ENCODE measurements at regions not wholly inside any gene's neighbourhood (a gene's known extent, or its start where the extent isn't known, plus 50 kb on each side); places are given as distances from the start of the nearest gene placed in this dataset.
A peak's percentile ranks its signal among the peaks of the same experiment; 100 is the strongest.
"Not testable (repeated sequence)": the region's sequence is repeated elsewhere in the genome, so short reads cannot be mapped to it uniquely, and the experiment has no call there.

DNA sequence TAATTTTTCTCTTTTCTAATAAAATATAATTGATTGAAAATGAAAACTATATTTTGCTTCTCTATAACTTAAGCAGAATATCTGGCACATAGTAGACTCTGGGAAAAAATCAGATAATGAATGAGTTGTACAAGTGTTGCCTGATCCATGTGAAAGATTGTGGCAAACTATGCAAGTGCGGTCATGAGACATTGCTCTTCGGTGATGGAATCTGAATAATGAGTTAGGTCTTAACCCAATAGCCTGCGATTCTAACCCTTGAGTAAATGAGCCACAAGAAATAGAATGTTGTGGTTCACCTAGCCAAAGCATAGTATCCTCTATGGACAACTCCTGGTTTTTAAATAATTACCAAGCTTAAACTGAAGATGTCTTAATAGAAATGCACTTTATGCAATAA, 333.7 kb upstream of the LUZP2 start:
- Histone ChIP-seq H3K4me3 (no peak overlapping the region), H3K36me3 (ENCODE audit: control insufficient read depth in 4 of 4, insufficient read depth in 4 of 4, low read length in 4 of 4) (no peaks in the 10 kb centered on the region), H3K9me3 (ENCODE audit: control insufficient read depth in 4 of 4, insufficient read depth in 3 of 4, low read length in 3 of 4) (no peaks in the 10 kb centered on the region), H3K4me1 (ENCODE audit: control insufficient read depth in 5 of 5, insufficient read depth in 5 of 5, low read length in 5 of 5) (peaks cover 0 to 3% (median 0%) of the 10 kb centered on the region in 5 donors), H3K27ac (ENCODE audit: low read depth in 1 of 2, low read length in 1 of 2) (no peak overlapping the region), H3K9ac (ENCODE audit: insufficient read depth in 1 of 2, low read length in 2 of 2) (no peak overlapping the region), H3K27me3 (ENCODE audit: control insufficient read depth in 3 of 3, insufficient read depth in 3 of 3, low read length in 2 of 3) (no peaks in the 10 kb centered on the region)
- no peak for TF ChIP-seq CTCF (IDR thresholded peaks at IDR 0.05; ENCODE audit: control extremely low read depth, extremely low read depth)
- 82 to 85% methylated on average over 3 of the region's 3 CpGs for WGBS, 2 donors
- no peak for DNase-seq
- no peak for ATAC-seq (ENCODE audit: insufficient read depth, low FRiP score)

- no peak for ATAC-seq (ENCODE audit: insufficient read depth, low FRiP score)
- Histone ChIP-seq H3K4me3 (no peak overlapping the region), H3K27ac (ENCODE audit: low read depth in 1 of 2, low read length in 1 of 2) (no peak overlapping the region), H3K4me1 (ENCODE audit: control insufficient read depth in 5 of 5, insufficient read depth in 5 of 5, low read length in 5 of 5) (peaks cover 0 to 3% (median 0%) of the 10 kb centered on the region in 5 donors), H3K9me3 (ENCODE audit: control insufficient read depth in 4 of 4, insufficient read depth in 3 of 4, low read length in 3 of 4) (no peaks in the 10 kb centered on the region), H3K9ac (ENCODE audit: insufficient read depth in 1 of 2, low read length in 2 of 2) (no peak overlapping the region), H3K36me3 (ENCODE audit: control insufficient read depth in 4 of 4, insufficient read depth in 4 of 4, low read length in 4 of 4) (no peaks in the 10 kb centered on the region), H3K27me3 (ENCODE audit: control insufficient read depth in 3 of 3, insufficient read depth in 3 of 3, low read length in 2 of 3) (no peaks in the 10 kb centered on the region)
- peak in 2 of 3 donors; percentile 52 to 57 for DNase-seq
- TF ChIP-seq CTCF (IDR thresholded peaks at IDR 0.05; ENCODE audit: control extremely low read depth, extremely low read depth): no peak
Measured at GRCh38 chr11:24163841-24164240, 333.0 kb upstream of the LUZP2 start.

DNA sequence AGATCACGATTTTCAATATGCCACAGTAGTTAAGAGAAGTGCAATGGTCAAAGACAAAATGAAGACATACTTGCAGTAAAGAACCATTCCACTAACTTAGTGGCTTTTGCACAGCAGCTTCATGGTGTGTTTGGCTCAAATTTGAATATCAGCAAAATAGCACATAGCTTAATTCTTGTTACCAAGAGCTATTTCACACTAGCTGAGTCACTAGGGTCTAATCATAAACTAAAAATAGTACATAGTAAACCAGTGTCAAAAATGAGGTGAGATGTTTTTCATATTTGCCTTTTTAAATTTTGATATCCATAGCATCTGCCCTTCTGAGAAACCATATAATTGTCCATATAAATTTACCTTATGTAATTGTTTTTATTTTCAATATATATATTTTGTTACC, 325.0 kb upstream of the LUZP2 start:
- Histone ChIP-seq H3K9me3 (ENCODE audit: control insufficient read depth in 4 of 4, insufficient read depth in 3 of 4, low read length in 3 of 4) (no peaks in the 10 kb centered on the region), H3K27me3 (ENCODE audit: control insufficient read depth in 3 of 3, insufficient read depth in 3 of 3, low read length in 2 of 3) (no peaks in the 10 kb centered on the region), H3K9ac (ENCODE audit: insufficient read depth in 1 of 2, low read length in 2 of 2) (no peak overlapping the region), H3K27ac (ENCODE audit: low read depth in 1 of 2, low read length in 1 of 2) (no peak overlapping the region), H3K4me3 (no peak overlapping the region), H3K4me1 (ENCODE audit: control insufficient read depth in 5 of 5, insufficient read depth in 5 of 5, low read length in 5 of 5) (no peaks in the 10 kb centered on the region), H3K36me3 (ENCODE audit: control insufficient read depth in 4 of 4, insufficient read depth in 4 of 4, low read length in 4 of 4) (no peaks in the 10 kb centered on the region)
- WGBS, 2 donors: 65 to 86% methylated on average over 1 of the region's 1 CpG
- TF ChIP-seq CTCF (IDR thresholded peaks at IDR 0.05; ENCODE audit: control extremely low read depth, extremely low read depth): no peak
- ATAC-seq (ENCODE audit: insufficient read depth, low FRiP score): no peak
- no peak for DNase-seq

DNA sequence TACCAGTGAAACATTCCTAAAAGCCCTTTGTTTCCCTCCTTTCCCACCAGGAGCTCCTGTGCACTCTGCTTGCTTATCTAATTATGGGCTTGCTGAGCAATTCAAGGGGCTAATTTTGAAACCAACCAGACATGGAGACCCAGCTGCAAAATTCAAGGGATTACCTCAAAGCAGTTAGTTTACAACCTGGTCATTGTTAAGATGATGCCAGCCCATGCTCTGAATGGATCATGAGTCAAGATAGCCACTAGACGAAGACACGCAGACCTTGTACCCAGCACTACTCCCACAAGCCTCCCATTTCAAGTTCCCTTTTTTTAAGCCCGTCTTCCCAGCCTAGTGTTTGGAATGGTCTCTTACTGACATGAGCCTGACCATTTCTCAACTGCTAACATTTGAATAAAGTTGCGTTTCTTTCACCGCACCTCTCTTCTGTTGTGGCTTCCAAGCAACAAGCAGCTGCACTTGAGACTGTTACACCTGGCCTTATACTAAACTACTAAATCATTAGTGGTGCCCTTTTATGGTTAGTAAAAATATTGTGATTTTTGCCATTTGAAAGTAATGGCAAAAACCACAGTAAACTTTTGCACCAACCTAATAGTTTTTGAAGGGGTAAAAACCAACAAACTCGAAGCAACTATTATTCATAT, 315.3 kb upstream of the LUZP2 start:
- DNase-seq (no peak), ATAC-seq (ENCODE audit: insufficient read depth, low FRiP score) (no peak)
- no peak for TF ChIP-seq CTCF (IDR thresholded peaks at IDR 0.05; ENCODE audit: control extremely low read depth, extremely low read depth)
- WGBS, 2 donors: 71 to 72% methylated on average over 6 of the region's 6 CpGs
- Histone ChIP-seq H3K9ac (ENCODE audit: insufficient read depth in 1 of 2, low read length in 2 of 2) (no peak overlapping the region), H3K27me3 (ENCODE audit: control insufficient read depth in 3 of 3, insufficient read depth in 3 of 3, low read length in 2 of 3) (no peaks in the 10 kb centered on the region), H3K27ac (ENCODE audit: low read depth in 1 of 2, low read length in 1 of 2) (no peak overlapping the region), H3K36me3 (ENCODE audit: control insufficient read depth in 4 of 4, insufficient read depth in 4 of 4, low read length in 4 of 4) (no peaks in the 10 kb centered on the region), H3K4me1 (ENCODE audit: control insufficient read depth in 5 of 5, insufficient read depth in 5 of 5, low read length in 5 of 5) (no peaks in the 10 kb centered on the region), H3K9me3 (ENCODE audit: control insufficient read depth in 4 of 4, insufficient read depth in 3 of 4, low read length in 3 of 4) (peaks cover 0 to 2% (median 0%) of the 10 kb centered on the region in 4 donors), H3K4me3 (no peak overlapping the region)

DNA sequence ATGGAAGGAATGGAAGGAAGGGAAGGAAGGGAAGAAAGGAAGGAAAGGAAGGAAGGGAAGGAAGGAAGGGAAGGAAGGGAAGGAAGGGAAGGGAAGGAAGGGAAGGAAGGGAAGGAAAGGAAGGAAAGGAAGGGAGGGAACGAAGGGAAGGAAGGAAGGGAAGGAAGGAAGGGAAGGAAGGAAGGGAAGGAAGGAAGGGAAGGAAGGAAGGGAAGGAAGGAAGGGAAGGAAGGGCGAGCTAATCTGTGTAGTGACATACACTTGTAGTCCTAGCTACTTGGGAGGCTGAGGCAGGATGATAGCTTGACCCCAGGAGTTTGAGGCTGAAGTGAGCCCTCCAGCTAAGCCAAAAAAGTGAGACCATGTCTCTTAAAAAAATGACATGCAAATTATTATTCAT, 311.3 kb upstream of the LUZP2 start:
- H3K4me3 ChIP-seq; ATAC-seq (ENCODE audit: insufficient read depth, low FRiP score); H3K36me3 ChIP-seq (ENCODE audit: control insufficient read depth in 4 of 4, insufficient read depth in 4 of 4, low read length in 4 of 4); DNase-seq; H3K27me3 ChIP-seq (ENCODE audit: control insufficient read depth in 3 of 3, insufficient read depth in 3 of 3, low read length in 2 of 3); H3K9ac ChIP-seq (ENCODE audit: insufficient read depth in 1 of 2, low read length in 2 of 2); H3K9me3 ChIP-seq (ENCODE audit: control insufficient read depth in 4 of 4, insufficient read depth in 3 of 4, low read length in 3 of 4); H3K4me1 ChIP-seq (ENCODE audit: control insufficient read depth in 5 of 5, insufficient read depth in 5 of 5, low read length in 5 of 5); H3K27ac ChIP-seq (ENCODE audit: low read depth in 1 of 2, low read length in 1 of 2): not testable (repeated sequence)
- 31 to 88% methylated on average over 1 of the region's 2 CpGs for WGBS, 2 donors

Data from lung (tissue), 11 donors.